PC-9 (cell line): ENCODE measurements at regions not wholly inside any gene's neighbourhood (a gene's known extent, or its start where the extent isn't known, plus 50 kb on each side); places are given as distances from the start of the nearest gene placed in this dataset.
"Not testable (repeated sequence)": the region's sequence is repeated elsewhere in the genome, so short reads cannot be mapped to it uniquely, and the experiment has no call there.

Experiments used
- EZH2 ChIP-seq: fragments of 200-600 bp; sonication (generic); IDR thresholded peaks from 2 replicates; pipeline ENCODE4 v1.8.0; 2017; ENCODE audit warnings: antibody characterized with exemption, low read depth
- TF ChIP-seq, protein P1 (sequence below): fragments of 200-600 bp; sonication (generic); conservative IDR thresholded peaks from 2 replicates; pipeline ENCODE4 v1.6.1; 2017; ENCODE audit warnings: mixed run types, antibody characterized with exemption, mild to moderate bottlenecking, moderate library complexity

DNA sequence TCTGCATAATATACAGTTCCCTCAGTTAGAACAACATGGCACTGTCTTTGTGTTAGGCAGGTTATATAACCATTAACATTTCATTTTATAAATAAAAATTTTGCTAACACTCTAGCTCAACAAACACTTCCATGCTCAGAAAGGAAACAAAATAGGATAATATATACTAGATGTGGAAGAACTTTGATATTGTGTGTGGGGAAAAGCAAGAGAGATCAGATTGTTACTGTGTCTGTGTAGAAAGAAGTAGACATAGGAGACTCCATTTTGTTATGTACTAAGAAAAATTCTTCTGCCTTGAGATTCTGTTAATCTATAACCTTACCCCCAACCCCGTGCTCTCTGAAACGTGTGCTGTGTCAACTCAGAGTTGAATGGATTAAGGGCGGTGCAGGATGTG lies 111.1 kb upstream of the TRPC6 start:
- TF ChIP-seq, protein P1, sequence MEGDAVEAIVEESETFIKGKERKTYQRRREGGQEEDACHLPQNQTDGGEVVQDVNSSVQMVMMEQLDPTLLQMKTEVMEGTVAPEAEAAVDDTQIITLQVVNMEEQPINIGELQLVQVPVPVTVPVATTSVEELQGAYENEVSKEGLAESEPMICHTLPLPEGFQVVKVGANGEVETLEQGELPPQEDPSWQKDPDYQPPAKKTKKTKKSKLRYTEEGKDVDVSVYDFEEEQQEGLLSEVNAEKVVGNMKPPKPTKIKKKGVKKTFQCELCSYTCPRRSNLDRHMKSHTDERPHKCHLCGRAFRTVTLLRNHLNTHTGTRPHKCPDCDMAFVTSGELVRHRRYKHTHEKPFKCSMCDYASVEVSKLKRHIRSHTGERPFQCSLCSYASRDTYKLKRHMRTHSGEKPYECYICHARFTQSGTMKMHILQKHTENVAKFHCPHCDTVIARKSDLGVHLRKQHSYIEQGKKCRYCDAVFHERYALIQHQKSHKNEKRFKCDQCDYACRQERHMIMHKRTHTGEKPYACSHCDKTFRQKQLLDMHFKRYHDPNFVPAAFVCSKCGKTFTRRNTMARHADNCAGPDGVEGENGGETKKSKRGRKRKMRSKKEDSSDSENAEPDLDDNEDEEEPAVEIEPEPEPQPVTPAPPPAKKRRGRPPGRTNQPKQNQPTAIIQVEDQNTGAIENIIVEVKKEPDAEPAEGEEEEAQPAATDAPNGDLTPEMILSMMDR: not testable (repeated sequence)
- not testable (repeated sequence) for TF ChIP-seq EZH2
